Stimulated activated CD4-positive, alpha-beta T cell treated with anti-CD3 and anti-CD28 coated beads, Interleukin-4, amount 100 ng/mL, for 48 hours (primary cell): ENCODE measurements at regions not wholly inside any gene's neighbourhood (a gene's known extent, or its start where the extent isn't known, plus 50 kb on each side); places are given as distances from the start of the nearest gene placed in this dataset.

Experiments used
- DNase-seq, 2 donors: peaks; one replicate each; pipeline ENCODE4 v3.0.0-alpha.2; 2020; ENCODE audit warnings: low read depth in 2 of 2

DNA sequence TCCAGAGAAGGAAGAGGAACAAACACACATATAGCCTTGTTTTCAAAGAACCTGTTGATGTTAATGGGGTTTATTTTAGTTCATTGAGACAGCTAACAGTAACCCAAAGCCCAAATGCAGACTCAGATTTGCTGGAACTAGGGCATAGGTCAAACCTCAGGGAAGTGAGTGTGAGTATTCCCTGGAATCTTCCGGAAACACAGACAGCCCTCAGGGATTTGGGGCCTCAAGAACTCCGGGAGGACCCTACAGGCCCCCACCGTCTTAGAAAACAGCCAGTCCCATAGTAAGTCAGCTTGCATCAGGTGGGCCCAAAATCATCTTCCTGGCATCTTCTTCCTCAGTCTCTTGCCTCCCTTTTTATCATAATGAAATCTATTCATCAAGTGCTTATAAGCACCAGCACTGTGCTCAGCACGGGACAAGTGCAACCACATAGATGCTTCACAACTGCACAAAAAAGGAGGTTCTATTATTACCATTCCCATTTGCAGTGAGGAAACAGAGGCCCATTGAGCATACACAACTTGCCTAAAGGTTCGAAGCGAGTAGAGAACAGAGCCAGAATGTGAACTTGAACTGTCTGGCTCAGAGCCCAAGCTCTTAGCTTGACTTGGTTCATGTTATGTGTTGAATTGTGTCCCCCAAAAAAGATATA is 50.2 kb upstream of the BCL11A start:
- DNase-seq, result no peak

DNA sequence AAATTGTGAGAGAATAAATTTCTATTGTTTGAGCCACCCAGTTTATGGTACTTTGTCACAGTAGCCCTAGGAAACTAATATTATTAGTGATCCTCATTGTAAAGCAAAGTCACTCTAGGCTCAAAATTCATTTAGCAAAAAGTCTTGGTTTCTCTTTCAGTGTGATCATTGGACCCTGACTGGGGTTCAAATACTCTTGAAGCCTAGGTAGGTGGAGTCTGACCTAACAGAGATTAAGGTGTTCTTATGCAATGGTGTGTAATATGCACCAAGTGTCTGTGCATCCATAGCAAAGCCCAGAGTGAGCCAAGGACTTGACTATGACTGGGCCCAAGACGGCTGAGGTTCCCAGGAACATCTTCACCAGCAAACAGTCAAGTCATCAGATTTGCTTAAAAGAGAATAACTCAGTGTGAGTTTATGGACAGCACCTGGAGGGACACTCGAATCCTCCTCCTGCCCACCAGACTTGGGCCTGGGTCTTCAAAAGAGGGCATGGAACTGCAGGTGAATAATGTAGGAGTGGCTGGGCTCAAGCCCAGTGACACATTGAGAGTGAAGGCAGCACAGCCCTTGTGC is 51.1 kb upstream of the BCL11A start:
- no peak for DNase-seq

DNA sequence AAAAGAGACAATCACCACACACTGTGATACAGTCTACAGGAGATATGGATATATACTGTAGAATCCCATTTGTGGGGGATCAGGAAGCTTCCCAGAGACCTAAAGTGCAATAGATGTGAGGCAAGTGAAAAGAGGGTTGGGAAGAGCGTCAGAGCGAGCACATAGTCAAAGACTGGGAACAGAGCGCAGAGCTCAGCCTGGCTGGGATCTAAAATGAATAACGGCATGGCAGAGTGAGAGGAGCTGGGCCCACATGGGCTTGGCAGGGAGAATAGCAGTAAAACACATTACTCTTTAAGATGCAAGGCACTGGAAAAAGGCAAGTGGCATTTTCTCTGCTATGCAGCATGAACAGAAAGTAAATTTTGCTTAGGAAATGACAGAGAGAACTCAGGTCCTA is 52.4 kb upstream of the BCL11A start:
- no peak for DNase-seq

DNA sequence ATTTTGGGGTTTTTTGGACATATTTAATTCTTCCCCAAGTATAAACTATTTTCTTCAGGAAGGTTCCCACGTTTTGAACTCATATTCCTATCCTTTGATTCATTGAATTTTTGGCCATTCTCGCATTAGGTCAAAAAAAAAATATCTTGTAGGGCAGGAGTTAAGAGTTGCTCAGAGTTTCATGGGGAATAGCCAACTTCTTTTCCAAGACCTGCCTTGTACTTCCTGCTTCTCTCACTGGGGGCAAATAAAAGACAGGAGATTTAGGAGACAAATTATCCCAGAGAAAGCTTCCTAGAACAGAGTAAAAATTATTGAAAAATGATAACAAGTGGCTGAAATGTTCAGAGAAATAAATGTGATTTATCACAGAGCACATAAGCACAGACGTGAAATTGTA is 55.2 kb upstream of the BCL11A start:
- DNase-seq, result no peak

DNA sequence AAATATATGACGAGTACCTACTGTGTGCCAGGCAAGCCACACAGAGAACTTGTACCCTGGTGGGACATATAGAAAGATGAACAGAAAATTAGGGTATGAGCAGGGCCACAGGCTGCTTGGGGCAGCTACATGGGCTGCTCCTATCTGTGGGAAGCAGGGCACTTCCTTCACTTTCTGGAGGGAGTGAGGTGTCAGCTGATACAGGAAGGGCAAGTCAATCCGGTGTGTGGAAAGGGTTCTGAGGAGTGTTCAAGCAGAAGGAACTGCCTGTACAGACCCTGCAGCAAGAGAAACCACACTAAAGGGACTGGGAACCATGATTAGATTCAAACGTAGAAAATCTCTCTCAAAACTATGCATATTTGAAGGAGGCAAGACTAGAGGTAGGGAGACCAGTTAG is 58.6 kb upstream of the BCL11A start:
- DNase-seq, result no peak

DNA sequence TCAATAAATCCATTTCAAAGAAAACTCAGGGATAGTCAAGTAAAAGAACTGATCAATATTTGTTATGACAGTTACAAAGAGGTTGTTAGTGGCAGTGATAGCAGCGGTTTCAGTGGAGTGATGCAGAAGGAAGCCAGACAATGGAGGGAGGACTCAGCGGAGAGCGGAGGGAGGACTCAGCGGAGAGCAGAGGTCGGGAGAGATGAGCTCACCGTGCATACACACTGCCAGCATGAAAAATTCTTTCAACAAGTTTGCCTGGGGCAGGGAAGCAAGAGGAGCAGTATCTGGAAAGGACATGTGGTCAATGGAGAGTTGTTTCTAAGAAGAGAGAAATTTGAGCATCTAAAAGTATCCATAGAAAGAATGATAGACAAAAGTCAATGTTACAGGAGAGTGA is 60.9 kb upstream of the BCL11A start:
- no peak for DNase-seq

DNA sequence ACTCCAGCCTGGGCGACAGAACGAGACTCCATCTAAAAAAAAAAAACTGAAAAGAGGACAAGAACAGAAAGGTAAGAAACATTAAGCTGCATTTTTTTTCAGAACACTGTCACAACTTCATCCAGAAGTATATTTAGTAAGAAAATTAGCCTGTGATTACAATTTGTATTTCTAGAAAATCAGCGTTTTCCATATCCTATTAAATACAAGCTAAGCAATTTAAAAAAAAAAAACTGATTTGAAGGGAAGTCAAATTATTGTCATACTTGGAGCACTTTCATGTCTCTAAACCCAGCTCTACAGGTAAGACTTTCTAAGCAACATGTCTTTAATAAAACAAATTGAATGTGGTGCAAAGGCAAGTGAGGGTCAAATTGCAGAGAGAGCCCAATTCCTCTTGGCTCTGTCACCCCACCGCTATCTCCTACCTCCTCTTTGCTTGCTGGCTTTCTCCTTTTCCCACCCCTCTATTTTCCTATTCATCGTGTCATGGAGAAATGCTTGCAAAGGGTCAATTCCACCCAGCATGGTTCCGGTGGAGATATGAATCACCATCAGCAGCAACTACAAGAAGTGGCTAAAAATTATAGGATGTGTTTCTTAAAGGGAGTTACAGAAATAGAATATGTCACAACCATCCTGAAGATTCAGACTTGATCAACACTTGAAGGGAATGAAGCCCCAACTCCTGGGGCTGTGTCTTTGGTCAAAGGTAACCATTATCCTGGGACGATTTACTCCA is 68.4 kb upstream of the BCL11A start:
- no peak for DNase-seq

DNA sequence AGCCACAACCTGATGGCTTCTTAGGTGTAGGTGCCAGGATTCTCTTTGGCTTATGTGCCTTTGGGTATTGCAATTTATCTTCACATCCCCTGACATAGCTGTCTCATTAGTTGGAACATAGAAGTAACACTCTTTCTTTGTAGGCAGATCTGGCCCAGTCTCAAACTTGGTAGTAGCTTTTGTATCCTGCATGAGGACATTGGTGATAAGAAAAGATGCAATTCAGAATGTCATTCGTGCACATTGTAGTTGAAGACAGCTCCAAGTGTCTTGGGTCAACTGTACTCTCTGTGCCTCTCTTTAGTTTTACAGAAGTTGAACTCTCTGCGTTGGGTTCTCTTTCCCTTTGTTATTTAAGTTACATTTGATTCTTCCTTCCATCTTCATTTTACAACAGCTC is 69.6 kb upstream of the BCL11A start:
- DNase-seq, result no peak

DNA sequence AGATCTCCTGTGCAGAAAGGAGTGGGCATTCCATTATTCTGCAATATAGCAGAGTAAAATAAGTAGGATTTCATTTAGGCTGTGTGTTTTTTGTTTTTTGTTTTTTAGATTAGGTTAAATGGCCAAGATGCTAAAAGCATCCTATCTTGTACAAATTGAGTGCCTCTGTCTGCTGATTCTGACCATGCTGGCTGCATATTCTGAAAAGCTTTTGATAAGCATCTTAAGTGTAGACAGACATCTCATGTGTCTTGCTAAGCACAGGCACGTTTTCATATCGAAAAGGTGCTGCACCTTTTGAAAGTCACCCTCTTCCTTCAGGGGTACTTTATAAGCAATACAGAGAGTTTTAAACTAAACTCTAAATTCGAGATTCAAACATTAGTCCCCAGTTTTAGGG is 74.0 kb upstream of the BCL11A start:
- DNase-seq, result no peak

DNA sequence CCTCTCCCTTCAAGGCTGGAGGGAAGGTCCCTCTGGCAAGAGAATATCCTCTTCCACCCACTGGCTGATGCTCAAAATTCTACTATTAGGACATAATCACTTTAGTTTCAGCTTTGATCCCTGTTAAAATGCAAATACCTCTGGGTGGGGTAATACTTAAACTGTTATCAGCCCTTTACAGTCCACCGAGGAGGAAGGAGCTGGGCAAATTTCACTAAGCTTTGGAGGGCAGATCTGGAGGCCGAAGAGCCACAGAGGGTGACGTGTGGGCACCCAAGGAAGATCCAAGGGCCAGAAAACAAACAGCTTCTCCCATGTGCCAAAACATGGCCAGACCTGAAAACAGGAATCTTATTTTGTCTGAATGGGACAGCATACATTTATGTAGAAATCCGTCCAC is 74.6 kb upstream of the BCL11A start:
- DNase-seq, result no peak

DNA sequence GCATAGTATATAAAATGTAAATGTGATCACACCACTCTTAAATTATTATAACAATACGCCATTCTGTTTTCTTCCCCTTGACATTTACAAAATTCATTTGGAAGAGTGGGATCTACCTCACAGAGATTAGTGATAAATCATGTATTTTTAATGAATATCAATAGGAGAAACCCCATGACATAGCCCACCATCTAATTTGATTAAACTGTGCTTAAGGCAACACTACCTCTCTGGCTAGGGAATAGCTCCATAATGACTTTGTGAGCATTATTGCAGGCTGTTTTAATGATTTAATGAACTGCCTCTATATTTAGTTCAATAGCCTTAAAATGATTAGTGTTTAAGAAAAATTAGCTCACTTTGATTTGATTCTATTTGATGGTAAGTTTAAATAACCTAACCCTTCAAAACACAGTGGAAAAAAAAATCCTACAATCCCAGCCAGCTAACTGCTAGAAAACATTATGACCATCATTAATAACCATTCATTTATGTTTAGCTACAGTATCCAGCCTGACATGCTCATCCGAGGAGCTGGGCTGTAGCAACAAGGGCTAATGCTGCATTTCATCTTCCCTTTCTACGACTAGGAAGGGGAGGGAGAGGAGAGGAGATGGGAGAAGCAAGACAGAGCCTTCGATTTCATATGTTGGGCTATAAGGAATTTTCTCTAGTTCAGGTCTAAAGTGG is 75.3 kb upstream of the BCL11A start:
- DNase-seq, result no peak

DNA sequence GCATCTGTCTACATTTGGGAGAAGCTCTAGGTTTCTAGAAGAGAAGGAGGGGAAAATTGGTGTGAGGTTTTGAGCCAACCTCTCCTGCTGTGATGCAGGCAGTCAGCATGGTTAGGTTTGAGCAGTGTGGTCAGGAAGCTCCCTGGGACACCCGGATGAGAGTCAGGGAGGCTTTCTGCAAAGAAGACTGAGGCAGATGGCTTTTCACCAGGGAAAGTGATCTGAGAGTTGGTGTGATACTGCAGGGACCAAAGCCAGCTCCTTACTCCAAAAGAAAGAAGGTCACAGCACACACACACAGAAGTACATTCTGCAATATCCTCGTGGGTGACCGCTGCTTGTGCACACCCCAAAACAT is 75.8 kb upstream of the BCL11A start:
- no peak for DNase-seq

DNA sequence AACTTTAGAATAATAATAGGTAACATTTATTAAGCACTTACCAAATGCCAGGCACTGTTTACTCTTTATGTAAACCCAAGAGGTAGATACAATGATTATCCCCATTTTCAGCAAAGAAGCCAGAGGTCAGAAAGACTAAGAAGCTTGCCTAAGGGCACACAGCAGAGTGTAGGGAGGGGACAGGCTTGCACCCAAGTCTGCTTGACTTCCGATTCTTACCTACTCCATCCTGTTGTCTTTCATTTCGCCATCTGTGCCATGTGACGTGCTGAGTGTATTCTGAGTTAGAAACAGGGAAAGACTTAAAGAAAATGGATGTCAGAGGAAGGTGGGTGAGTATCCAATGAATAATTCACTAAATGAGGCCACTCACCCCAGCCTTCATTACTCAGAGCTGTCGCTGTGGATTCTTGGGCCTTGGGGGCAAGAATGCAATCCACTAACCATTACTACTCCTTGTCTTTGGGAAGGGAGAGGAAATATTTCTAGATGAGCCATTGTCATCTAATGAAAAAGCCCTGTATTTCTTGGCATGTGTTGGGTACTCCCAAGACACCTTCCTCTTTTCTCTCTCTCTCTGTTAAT is 76.4 kb upstream of the BCL11A start:
- no peak for DNase-seq

DNA sequence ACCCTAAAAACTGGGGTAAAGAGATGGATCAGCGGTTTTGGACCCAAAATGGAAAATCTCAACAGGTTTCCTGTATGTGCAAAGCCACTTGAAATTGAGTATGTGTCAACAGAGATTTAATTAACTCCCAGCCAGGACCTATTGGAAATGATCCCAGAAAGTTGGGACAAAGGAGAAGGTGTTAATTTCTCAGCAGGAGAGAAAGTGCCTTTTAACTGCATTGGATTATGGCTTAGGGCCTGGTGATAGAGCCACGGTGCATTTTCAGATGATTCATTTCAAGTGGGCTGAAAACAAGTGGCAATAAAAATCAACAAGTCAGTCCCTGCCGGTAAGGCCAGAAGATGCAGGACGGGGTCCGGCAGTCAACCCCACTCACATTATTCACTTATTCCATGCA is 80.2 kb upstream of the BCL11A start:
- DNase-seq, result no peak

DNA sequence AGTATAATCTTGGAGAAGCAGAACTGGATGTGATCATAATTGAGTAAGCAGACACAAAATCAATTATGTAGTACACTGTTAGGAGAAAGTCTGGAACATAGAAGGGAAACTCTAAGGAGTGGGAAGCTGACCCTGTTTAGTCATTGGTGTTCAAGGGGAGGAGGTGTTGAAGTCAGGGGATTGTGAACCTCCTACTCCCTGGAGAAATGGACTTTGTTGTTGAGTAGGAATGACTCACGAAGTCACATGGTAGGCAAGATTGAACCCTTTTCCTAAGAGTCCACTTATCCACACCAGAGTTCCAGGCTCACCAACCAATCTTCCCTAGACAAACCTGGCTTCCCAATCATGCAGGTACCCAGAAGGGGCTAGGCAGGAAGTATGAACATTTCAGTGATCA is 81.0 kb upstream of the BCL11A start:
- DNase-seq, result no peak

DNA sequence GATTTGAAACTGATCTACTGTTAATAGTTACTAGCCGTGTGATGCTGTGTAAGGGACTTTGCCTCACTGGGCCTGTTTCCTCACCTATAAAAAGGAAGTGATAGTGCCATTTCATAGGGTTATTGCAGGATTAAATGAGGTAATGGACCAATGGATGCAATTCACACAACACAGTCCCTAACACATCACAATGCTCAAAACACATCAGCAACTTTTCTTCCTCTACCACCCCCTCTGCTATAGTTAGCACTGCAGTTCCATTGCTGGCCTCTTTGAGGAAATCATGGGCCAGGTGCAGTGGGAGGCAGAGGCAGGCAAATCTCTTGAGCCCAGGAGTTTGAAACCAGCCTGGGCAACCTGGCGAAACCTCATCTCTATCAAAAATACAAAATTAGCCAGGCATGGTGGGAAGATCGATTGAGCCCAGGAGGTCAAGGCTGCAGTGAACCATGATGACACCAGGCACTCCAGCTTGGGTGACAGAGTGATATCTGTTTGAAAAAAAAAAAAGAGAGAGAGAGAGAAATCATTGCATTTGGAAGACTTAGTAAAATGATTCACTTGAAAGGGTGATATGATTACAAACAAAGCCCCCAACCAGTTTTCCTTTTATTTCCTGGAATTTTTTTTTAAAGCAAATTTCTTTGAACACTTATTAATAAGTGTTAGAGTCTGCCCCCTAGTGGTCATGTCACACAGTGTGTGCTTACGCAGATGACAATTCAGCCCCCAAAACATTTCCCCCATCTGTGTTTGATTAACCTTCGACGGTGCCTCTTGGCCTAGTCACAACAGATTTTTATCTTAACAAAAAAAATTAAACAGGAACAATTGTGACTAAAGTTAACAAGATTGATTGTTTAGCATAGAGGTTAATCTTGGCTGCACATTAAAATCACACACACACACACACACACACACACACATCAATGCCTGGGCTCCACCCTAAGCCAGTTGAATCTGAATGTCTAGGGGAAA is 88.6 kb upstream of the BCL11A start:
- DNase-seq, result peak; percentile 6 to 9

DNA sequence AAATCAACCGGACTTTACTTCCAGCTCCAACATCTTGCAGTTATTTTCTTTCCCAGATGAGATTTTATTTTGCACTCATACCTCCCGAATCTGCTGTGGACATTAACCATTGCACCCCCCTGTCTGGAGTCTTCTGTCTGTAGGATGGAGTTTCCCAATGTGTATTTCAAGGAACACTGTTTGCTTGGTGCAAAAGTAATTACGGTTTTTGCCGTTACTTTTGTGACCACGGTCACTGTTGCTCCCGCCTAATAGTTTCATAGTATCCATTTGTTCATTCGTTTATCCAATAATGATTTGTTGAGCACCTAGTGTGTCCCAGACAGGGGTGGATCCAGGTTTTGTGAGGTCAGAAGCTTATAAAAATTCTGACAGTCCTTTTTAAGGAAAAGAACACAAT is 90.3 kb upstream of the BCL11A start:
- no peak for DNase-seq

DNA sequence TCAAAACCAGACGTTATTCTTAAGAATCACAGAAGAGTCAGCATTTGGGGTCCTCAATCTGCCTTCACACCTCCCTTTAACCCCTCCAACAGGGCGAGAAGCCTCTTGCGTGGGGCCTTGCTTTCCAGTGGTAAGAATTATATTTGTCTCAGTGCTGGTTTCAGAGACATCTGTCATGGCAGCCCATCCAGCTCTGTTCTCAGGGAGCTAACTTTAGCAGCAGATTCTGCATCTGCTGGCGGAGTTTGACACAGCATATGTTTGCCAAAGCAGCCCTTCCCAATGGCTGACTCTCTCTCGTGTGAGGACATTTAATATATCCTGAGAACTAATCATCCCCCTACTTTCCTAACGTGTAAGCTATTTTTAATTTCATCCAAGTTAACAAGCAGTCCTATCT is 91.5 kb upstream of the BCL11A start:
- DNase-seq, result no peak

DNA sequence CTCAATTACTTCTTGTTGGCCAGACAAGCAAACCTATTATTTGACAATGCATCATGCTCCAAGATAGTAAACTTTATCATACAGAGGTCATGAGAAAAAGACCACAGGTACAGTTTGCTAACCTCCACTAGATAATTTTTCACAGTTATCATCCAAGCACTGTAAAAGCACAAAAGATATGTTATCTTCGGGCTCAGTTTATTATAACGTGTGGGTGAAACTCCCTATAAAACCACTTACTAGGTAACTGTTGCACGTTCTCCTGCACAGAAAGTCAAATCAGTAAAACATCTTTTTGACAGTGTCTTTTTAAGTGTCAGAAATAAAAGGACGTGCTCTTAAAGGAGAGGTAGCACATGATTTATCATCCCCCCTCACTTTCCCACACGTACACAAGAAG is 94.7 kb upstream of the BCL11A start:
- no peak for DNase-seq

DNA sequence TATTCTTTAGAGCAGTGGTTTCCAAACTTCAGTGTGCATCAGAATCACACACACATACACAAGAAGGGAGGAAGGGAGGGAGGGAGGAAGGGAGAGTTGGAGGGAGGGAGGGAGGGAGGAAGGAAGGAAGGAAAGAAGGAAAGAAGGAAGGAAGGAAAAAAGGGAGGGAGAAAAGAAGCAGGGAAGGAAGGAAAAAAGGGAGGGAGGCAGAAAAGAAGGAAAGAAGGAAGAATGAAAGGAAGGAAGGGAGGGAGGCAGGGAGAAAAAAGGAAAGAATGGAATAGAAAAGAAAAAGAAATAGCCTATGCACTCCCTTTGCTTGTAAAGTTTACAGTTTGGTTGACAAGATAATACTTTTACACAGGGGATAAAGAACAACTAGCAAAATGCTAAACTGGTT is 96.3 kb upstream of the BCL11A start:
- no peak for DNase-seq

DNA sequence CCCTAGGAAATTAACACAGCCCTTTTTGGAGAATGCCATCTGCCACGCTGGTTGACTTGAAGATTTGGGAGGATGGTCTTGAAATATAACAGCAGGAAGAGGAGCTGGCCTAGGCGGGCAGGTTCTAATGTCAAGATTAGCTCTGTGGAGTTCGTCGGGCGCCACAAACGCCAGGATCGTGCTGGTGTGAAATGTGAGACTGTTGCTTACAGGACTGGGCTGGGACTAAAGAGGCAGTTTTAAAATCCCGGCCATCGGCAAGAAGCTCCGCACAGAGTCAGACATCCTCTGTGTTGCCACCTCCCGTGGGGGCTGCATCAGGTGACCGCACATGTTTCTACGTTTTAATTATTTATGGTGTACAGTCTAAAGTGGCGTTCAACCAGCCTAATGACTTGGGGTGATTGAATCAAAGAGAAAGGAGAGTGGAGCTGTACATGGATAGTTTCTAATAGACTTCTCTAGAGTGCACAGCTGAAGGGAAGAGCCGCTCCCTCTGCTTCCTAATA is 99.4 kb upstream of the BCL11A start:
- DNase-seq, result no peak
